Fibroblast of lung (primary cell): ENCODE measurements at regions not wholly inside any gene's neighbourhood (a gene's known extent, or its start where the extent isn't known, plus 50 kb on each side); places are given as distances from the start of the nearest gene placed in this dataset.
"Not testable (repeated sequence)": the region's sequence is repeated elsewhere in the genome, so short reads cannot be mapped to it uniquely, and the experiment has no call there.

Experiments used
- EZH2 ChIP-seq: IDR thresholded peaks from 2 replicates; pipeline ENCODE4 v1.5.1; 2012; ENCODE audit warnings: low read length, control low read depth, mild to moderate bottlenecking; ENCODE audit errors: missing control alignments
- TF ChIP-seq, protein P1 (sequence below), 2 donors: IDR thresholded peaks in 1 of 2; conservative IDR thresholded peaks in 1 of 2; 1 replicate in 1 of 2; 2 replicates in 1 of 2; pipeline ENCODE4 v1.5.1; 2011 to 2012; ENCODE audit warnings: low read length in 2 of 2, control low read depth in 1 of 2, inconsistent platforms in 1 of 2, low read depth in 1 of 2, mild to moderate bottlenecking in 1 of 2

DNA sequence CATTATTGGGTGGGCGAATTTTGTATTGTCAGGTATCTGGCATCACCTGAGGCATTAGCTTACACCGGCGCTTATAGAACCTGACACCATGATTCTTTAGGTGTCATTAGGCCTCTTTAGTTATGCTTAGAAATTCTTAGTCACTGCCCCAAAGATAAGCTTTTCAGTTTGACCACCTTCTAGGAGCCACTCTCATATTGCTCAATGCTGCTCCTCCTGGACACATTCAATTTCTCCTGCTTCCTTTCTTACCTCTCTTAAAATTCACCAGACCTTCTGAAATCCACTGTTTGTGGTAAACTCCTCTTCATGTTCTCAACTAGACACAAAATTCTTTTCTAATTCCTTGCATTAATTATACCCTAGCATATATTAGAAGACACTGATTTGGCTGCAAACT, 93.9 kb upstream of the NOX4 start:
- TF ChIP-seq, protein P1, sequence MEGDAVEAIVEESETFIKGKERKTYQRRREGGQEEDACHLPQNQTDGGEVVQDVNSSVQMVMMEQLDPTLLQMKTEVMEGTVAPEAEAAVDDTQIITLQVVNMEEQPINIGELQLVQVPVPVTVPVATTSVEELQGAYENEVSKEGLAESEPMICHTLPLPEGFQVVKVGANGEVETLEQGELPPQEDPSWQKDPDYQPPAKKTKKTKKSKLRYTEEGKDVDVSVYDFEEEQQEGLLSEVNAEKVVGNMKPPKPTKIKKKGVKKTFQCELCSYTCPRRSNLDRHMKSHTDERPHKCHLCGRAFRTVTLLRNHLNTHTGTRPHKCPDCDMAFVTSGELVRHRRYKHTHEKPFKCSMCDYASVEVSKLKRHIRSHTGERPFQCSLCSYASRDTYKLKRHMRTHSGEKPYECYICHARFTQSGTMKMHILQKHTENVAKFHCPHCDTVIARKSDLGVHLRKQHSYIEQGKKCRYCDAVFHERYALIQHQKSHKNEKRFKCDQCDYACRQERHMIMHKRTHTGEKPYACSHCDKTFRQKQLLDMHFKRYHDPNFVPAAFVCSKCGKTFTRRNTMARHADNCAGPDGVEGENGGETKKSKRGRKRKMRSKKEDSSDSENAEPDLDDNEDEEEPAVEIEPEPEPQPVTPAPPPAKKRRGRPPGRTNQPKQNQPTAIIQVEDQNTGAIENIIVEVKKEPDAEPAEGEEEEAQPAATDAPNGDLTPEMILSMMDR (conservative IDR thresholded peaks at IDR 0.05 in 1 of 2, IDR thresholded peaks at IDR 0.05 in 1 of 2; ENCODE audit: low read depth in 1 of 2, low read length in 2 of 2) = not testable (repeated sequence)
- not testable (repeated sequence) for TF ChIP-seq EZH2
